Right lobe of liver (tissue), 4 donors: ENCODE measurements at regions not wholly inside any gene's neighbourhood (a gene's known extent, or its start where the extent isn't known, plus 50 kb on each side); places are given as distances from the start of the nearest gene placed in this dataset.

ENCODE experiments used
- POLR2A ChIP-seq: fragments of 450-650 bp; IDR thresholded peaks from one replicate; pipeline ENCODE4 v1.6.1; 2017; ENCODE audit warnings: antibody characterized with exemption, mild to moderate bottlenecking
- TF ChIP-seq, protein P1 (sequence below), 4 donors: fragments of 200-600 bp in 3 of 4; fragments of 450-650 bp in 1 of 4; IDR thresholded peaks; one replicate each; pipeline versions ENCODE4 v1.5.1 to v1.8.0; 2016 to 2022; ENCODE audit warnings: antibody characterized with exemption in 4 of 4, mild to moderate bottlenecking in 2 of 4
- donor health status: DM: no; HTN: no; CAD: no.
- donor health status: DM: no; HTN: no; CAD: no.
- donor health status: DM: no; HTN: yes; CAD: no.

- TF ChIP-seq, protein P1, sequence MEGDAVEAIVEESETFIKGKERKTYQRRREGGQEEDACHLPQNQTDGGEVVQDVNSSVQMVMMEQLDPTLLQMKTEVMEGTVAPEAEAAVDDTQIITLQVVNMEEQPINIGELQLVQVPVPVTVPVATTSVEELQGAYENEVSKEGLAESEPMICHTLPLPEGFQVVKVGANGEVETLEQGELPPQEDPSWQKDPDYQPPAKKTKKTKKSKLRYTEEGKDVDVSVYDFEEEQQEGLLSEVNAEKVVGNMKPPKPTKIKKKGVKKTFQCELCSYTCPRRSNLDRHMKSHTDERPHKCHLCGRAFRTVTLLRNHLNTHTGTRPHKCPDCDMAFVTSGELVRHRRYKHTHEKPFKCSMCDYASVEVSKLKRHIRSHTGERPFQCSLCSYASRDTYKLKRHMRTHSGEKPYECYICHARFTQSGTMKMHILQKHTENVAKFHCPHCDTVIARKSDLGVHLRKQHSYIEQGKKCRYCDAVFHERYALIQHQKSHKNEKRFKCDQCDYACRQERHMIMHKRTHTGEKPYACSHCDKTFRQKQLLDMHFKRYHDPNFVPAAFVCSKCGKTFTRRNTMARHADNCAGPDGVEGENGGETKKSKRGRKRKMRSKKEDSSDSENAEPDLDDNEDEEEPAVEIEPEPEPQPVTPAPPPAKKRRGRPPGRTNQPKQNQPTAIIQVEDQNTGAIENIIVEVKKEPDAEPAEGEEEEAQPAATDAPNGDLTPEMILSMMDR (IDR thresholded peaks at IDR 0.05), result no peak
- TF ChIP-seq POLR2A, result no peak
Measured at GRCh38 chr5:29905626-29906353, 1287.7 kb upstream of the CDH6 start.
